ENCODE measurements at regions not wholly inside any gene's neighbourhood (a gene's known extent, or its start where the extent isn't known, plus 50 kb on each side); places are given as distances from the start of the nearest gene placed in this dataset.

DNA sequence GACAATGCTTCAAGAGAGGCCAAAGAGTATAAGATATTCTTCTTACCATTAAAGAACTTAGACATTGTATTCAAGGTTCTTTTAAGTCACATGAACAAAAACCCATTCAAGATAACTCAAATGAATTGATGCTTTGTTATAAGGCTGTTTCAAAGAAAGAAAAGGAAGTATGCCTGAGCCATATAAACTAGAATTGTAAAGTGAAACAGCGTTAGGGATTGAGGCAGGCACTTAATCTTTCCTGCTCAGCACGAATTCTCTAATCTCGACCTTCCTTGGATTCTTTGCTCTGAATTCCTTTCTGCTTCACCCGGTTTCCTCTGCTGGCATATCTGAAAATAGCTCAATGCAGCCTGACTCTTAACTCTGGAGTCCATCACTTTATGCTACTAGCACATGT, 595.4 kb downstream of the DIAPH3 start:
- no peak overlapping the region for H3K4me3 ChIP-seq (replicated peaks in 1 of 2; ENCODE audit: low read depth in 2 of 2, low read length in 2 of 2)
- no peak for TF ChIP-seq CTCF (IDR thresholded peaks at IDR 0.05; ENCODE audit: low read depth, low read length)
- no peak for DNase-seq (ENCODE audit: low read depth in 2 of 2)

- no peak for DNase-seq (ENCODE audit: low read depth in 2 of 2)
- no peak for TF ChIP-seq CTCF (IDR thresholded peaks at IDR 0.05; ENCODE audit: low read depth, low read length)
- H3K4me3 ChIP-seq (replicated peaks in 1 of 2; ENCODE audit: low read depth in 2 of 2, low read length in 2 of 2) = no peak overlapping the region
Observed at GRCh38 chr13:59570204-59570603, 593.5 kb downstream of the DIAPH3 start.

DNA sequence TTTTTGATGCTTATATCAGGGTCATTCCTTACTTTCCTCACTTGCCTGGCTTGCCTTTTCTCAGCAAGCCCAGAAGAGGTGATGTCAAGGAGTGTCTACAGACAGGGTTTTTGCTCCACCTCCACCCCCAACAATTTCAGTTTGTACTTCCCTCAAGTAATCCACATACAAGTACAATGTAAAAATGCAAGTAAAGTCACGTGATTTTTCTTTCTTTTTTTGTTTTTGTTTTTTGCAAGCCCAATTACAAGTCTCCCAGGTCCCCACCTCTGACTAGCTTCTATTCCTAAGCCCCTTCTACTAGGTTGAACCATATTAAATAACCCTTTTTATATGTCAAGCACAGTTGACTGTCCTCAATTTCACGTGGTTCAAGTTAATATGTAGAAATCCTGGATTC, 579.6 kb downstream of the DIAPH3 start:
- DNase-seq (ENCODE audit: low read depth in 2 of 2) = no peak
- no peak overlapping the region for H3K4me3 ChIP-seq (replicated peaks in 1 of 2; ENCODE audit: low read depth in 2 of 2, low read length in 2 of 2)
- TF ChIP-seq CTCF (IDR thresholded peaks at IDR 0.05; ENCODE audit: low read depth, low read length) = no peak

DNA sequence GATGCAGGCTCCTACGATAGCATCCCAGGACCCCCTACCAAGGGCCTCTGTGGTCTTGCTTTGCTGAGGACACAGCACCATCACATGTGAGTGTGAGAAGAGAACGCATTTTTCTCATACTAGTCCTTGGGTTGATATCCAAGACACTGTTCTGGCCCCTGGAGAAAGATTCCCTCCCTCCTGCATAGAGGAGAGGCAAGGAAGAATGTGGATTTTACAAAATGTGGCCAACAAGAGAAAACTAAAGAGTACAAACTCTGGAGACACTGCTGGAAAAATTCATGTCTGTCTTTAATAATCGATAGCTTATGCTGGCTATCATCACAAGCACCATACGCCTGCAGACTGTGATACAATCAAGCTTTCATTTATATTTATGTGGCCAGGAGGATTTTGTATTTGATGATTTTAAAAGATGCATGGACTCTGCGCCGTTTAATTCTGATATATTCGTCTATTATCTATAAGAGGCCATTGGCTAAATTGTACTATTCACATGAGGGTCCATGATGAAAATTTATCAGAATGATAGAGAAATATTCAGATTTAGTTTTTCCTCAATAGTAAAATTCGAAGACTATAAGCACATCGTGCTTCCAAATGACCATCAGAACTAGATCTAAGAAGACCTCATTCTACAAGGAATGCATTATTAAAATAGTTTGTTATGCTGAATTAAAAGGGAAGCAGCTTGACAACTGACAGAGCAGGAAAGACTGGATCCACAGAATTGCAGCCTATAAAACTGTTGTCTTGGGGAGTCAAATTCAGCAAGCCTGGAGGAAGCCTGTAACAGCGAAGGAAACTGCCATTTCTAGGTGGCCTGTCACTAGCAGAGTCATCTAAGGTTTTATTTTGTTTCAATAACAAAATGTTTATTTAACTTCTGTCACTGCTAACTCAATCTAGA, 578.7 kb downstream of the DIAPH3 start:
- TF ChIP-seq CTCF (IDR thresholded peaks at IDR 0.05; ENCODE audit: low read depth, low read length) = no peak
- no peak for DNase-seq (ENCODE audit: low read depth in 2 of 2)
- H3K4me3 ChIP-seq (replicated peaks in 1 of 2; ENCODE audit: low read depth in 2 of 2, low read length in 2 of 2) = no peak overlapping the region

DNA sequence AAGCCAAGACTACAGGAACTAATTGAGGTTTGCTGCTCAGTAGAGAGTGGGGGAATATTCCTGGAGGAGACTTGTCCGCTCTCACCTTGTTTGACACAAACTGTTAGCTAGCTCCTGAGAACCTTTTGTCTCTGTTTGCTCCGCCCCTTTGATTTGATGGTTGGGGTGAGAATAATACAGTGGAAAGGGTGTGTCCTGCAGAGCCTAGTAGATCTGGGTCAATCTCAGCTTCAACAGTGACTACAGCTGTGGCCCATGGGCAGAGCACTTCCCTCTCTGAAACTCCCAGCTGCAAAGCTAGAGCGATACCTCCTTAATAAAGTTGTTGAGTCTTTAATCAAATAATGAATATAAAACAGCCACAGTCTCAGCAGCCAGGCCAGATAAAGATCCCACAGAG, 576.7 kb downstream of the DIAPH3 start:
- H3K4me3 ChIP-seq (replicated peaks in 1 of 2; ENCODE audit: low read depth in 2 of 2, low read length in 2 of 2) = no peak overlapping the region
- TF ChIP-seq CTCF (IDR thresholded peaks at IDR 0.05; ENCODE audit: low read depth, low read length) = no peak
- DNase-seq (ENCODE audit: low read depth in 2 of 2) = no peak

DNA sequence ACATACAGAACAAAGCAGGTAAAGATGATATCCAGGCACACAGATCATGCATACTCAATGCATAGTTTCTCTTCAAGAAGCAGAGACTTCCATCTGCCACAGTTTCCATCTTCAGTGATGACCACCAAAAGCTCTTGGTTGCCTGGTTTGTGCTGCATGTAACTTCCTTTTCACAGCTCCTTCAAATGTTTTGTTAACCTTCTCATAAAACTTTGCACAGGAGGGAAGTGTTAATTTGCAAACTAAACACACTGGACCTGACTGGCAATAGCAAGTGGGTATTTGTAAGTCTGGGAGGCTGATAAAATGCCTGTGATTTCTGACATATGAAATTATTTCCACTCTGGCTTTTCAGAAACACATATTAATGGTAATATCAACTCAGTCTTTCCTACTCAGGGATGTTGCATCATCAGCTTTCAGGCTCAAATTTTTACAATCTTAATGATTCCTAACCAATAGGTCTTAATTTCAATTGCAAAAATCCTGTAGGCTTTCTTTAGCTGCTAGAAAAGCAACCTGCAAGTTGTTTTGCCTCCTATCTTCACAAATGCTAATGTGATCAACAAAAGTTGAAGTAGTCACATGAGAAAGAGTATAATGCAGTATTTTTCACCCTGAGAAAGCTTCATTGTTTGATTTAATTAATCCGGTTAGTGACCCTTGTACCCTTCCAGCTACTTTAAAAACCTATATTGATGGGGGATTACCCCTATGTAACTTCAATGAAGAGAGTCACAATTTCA, 575.6 kb downstream of the DIAPH3 start:
- no peak overlapping the region for H3K4me3 ChIP-seq (replicated peaks in 1 of 2; ENCODE audit: low read depth in 2 of 2, low read length in 2 of 2)
- DNase-seq (ENCODE audit: low read depth in 2 of 2) = no peak
- TF ChIP-seq CTCF (IDR thresholded peaks at IDR 0.05; ENCODE audit: low read depth, low read length) = no peak
